DMS79 treated with DMSO at 0.1 percent for 48 hours (cell line): ENCODE measurements at regions not wholly inside any gene's neighbourhood (a gene's known extent, or its start where the extent isn't known, plus 50 kb on each side); places are given as distances from the start of the nearest gene placed in this dataset.

Experiments
- DNase-seq: peaks from one replicate; lab custom pipeline; 2025; lab: John Stamatoyannopoulos, UW

DNA sequence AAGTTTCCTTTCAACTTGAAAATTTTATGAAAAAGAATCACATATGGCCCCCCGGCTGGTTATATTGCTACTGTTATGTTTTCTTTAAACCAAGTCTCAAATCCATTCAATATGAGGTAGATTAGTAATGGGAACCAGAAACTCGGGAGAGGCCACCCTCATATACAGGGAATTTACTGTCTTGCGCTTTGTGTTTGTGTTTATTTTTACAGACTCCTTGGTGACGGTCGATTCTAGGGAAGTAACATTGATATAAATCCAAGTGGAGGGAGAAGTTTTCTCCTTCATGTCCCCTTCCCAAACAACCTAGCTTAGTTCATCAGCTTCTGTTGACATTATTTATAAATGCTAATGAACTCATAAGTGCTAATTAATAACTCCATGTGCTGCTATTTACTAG, 163.5 kb upstream of the LMO4 start:
- no peak for DNase-seq

DNA sequence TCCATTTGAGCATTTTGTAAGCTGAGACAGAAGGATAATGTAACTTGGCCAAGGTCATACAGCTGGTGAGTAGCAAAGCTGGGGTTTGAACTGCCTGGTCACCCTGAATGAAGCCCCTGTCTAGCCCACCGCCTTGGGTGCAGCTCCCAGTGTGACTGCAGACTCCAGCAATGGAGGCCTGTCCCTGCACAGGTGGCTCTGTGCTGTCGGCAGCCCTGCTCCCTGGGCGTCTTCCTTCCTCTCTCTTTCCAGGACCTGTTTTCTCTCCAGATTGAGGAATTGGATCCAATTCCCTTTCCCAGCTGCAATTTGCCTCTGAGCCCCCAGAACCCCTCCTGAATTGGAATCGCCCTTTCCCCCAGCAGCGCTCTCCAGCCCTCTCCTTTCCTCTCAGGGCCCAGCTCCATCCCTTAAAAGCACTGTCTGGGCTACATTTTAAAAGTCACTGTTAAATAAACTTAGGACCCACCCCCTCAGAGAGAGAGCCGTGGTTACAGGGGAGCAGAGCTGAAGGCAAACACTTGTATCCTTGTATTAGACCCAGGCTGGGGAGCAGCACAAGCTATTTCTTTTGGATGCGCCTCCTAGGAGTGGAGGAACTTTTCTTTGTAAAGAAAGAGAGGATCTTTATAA, 161.4 kb upstream of the LMO4 start:
- no peak for DNase-seq

DNA sequence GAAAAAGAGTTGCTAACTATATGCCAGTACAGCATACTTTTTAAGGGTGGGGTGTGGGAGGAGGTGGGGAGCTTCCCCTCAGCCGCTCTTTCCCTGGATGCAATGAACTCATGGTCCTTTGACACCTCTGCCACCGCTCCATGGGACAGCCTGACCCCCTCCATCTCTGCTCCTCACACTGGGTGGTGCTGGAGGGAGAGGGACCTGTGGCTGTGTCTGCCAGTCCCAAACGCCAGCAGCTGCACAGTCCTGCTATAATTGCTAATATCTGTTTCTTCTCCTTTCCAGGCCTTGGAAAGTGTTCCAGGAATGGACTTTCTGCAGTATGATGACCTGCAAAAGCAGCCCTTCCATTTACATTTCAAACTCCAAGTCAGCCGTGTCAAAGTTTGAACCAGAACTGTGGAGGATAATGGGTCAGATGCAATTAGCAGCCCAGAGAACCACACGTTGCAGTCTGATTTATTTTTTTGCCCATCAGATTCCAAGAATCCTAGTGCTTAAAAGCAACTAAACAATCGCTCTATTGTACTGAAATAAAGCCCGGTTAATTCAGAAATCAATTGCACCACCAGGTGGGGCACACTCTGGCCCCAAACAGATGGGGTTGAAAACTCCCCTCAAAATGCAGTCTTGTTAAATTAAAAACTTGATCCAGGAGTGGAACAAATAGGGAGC, 160.7 kb upstream of the LMO4 start:
- peak; percentile 14 for DNase-seq

DNA sequence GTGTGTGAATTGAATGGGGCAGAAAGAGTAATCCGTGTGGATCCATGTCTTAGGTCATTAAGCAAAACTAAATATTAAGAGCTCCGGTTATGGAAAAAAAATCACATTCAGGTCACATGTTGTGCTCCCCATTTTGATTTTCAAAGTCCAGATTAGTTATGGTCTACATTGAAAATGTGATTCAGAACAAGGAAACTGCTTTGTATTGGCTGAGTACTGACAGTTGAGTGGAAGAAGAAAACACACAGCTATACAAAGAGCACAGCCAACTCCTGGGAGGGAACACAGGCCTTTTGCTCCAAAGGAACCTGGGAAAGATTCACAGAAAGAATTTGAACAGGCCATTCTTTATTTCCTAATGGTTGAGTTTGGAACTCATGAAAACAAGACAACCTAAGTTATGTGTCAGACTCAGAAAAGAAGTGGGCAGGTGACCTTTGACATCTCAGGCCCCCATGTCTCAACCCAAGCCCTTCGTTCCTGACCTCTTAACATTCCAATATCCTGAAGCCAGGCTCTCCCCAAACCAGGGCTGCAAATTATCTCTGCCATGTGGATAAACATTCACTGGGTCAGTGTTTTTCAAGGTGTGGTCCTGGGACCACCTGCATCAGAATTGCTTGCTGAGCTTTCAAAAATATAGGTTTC, 159.3 kb upstream of the LMO4 start:
- no peak for DNase-seq

DNA sequence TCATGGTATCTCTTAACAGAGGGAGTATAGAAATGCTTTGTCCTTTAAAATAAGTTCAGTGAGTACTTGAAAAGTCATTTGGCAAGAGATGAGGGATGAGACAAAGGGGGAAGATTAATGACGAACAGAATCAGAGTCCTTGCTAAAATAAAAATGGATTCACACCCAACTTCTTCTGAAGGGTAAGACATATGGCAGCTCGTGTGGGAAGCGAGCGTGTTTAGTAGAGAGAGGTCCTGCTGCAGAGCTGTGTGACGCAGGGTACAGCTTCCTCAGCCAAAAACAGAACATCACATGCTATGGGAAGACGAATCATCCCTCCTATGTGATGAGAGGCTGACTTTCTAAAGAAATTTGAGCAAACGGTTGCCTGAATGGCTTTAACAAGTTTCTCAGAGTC, 158.5 kb upstream of the LMO4 start:
- no peak for DNase-seq

DNA sequence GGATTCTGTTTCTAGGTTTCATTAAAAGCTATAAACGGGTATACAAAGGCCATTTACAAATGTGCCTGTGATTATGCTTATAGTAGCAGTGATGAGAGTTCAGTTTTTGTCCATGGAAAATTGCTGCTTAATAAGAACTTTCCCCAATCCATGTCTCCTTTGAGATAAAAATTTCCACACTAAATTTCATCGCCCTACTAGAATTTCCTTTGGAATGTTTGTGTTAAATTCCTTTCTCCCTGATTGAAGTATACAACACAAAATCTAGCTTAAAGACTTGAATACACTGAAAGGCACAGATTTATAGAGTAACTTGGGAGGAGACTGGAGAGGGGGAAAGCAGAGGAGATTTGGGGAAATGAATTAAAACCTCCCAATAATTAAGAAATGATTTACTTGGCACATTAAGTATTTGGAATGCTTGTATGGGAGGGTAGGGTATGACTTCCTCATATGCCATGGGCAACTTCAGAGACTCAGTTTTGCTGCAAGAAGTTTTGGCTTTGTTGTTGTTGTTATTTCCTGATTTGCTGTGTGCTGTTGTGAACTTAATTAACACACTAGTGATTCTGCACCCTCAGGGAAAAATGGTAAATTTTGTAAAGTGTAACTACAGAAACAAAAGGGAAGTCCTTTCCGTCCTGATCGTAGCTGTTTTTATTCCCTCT, 157.6 kb upstream of the LMO4 start:
- no peak for DNase-seq

DNA sequence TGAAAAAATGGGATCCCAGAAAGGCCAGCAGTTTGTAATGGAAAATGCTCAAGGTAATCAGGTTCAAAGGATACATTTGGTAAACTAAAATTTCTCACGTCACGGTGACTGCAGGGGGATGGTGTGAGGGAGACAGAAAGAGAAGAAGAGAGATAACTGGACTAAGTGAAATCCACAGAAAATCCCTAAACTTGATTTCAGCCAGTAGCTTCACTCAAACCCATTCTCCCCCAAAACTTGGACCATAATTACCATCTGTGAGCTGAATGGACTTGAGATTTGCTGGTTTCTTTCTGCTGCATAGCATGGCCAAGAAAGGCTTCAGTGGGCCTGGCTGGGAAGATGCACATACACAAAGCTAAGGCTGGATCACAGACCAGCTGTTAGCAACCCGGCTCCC, 155.4 kb upstream of the LMO4 start:
- DNase-seq, result no peak

DNA sequence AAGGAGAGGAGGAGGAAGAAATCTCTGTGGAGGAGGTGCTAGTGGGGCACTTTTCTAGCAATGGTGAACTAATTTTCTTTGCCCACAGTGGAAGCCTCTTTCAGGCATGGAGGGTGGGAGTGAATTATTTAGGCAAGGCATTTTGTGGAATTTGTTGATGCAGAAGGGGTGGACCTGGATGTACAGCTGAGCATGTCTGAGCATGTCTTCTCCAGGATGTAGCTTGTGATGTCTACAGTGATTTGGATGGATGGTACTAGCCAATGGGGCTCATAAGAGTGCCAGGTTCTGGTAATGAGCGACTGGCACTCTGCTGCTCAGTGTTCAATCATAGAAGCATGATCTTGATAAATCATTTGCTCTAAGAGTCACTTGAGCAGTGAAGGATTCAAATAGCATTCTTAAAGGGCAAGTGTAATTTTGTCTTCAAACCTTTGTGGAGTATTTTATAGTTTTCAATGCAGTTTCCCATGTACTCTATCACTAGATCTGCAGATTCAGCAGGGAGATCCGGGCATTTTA, 153.9 kb upstream of the LMO4 start:
- DNase-seq, result peak; percentile 72

DNA sequence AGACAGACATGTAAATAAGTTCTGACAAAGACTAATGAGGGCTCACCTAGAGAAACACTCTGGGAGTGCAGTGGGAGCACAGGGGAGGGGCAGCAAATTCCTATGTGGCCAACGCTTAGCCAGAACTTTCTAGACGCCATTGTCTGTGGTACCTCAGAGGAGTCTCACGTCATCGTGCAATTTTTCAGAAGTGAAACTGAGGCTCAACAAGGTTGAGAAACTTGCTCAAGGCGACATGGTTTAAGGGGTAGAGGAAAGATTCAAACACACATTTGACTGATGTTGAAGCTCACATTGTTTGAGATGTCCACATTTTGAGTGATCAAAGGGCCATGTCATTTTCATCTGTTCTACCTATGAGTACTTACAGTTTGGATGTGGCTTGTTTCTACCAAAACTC, 152.6 kb upstream of the LMO4 start:
- no peak for DNase-seq

DNA sequence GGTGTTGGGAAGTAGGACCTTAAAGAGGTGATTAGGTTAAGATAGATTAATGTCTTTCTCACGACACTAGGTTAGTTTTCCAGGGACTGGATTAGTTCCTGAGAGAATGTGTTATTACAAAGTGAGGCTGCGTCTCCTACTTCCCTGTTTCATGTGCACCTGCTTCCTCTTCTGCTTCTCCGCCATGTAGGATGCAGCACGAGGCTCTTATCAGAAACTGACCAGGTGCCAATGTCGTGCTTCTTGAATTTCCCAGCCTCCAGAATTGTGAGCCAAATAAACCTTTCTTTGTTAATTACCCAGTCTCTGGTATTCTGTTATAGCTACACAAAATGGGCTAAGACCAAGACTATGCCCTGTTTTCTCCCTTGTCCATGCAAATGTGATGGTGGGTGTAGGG, 152.2 kb upstream of the LMO4 start:
- DNase-seq, result peak; percentile 36

DNA sequence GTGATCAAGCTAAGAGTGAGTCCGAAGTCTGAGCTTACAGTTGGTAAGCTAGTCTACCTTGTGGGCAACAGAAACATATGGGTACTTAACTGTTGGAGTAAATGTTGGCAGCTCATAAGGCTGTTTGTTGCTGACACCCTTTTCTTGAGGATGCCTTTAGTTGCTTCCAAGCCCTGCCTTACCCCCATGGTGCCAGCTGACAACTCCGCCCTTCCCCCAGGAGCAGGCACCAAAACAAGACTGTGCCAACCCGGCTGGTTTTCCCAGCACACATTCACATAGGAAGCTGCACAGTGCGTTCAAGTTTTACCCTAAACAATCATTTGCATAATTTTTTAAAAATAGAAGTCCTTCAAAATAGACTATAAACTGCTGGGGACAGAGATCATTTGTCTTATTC, 150.2 kb upstream of the LMO4 start:
- DNase-seq, result no peak

DNA sequence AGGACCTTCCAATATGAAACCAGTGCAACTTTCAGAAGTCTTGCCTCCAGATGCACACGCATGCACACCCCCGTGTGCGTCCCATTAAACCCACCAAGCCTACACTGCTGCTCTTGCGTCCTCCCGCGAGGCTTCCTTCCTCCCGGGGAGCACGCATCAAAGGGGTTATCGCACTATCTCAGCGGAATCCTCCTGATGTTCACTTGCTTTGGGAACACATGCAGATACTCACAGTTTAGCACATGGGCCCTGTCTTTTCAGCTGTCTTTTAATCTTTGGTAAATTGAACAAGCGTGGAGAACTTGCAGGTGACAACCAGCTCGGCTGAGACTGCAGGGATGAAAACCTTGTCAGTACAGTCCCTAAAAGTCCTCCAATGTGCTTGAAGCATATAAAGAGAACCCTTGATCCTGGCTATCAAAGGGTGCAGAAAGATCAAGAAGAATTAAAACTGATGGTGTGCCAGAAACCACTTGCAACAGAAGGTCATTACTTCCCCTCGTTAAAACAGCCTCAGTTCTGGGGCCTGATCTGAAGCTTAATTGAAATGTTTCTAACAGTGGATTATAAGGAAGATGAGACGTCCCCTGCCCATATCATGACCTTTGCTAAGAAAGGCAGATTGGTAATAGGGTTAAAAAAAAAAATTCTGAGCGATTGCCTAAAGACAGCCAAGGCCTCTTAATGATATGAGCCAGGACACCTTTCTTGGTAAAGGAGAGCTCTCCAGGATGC, 149.4 kb upstream of the LMO4 start:
- peak; percentile 73 for DNase-seq

DNA sequence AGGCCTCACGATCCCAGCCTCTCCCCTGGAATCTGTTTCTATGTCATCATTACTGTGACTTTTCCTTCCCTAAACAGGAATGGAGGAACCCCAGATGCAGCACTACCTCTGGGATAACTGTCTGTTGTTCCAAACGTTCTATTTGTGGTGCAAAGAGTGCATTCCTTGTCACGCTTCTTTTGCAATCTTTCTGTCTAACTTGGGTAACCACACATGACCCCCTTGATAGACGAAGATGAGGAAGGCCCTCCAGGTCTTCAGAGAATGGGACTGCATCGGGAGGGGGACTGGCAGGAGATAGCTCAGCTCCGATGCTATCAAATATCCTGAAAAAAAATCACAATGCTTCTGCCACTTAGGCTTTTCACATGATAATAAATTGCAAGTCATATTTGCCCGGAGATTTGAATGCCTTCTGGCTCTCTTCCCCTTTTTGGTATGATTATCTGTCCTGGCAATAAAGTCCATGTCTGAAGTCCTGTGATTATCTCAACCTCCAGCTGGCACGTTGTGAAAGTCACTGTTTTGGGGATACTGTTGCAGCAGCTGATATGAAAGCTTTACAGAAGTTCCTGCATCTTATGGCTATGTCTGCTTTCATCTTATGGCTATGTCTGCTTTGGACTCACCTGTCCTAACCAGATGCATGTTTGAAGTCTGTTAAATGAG, 148.7 kb upstream of the LMO4 start:
- peak; percentile 28 for DNase-seq

DNA sequence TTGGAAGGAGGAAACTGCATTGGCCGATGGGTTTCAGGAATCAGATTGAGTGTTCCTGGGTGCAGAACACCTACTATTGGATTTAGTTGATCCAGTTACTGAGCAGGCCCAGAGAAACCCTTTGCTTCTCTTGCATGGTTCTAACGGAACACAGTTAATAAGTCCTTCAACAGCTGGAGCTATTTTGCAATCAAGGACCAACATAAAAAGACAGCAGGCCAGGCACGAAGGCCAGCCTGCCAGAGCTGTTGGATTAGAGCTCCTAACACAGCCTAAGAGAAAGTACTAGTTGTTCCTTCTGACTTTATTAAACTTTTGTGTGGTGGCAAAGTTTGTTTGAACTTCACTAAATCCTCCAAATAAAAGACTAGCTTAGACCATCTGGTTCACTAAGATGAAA, 148.0 kb upstream of the LMO4 start:
- DNase-seq, result no peak

DNA sequence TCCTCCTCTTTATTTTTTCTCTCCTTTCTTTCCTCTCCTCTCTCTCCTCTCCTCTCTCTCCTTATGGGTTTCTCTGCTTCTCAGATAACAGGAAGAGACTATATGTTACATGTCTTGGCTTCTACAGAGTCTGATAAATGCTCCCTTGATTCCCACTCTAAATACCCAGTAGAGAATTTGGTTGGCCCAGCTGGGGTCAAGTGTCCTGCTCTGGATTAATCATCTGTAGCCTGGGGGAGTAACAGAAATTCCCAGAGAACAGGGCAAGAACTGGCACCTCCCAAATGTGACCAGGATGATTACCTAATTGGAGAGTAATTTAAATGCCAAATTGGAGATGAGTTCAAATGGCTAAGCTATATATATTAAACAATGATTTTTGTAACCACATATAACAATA, 146.1 kb upstream of the LMO4 start:
- DNase-seq, result no peak

DNA sequence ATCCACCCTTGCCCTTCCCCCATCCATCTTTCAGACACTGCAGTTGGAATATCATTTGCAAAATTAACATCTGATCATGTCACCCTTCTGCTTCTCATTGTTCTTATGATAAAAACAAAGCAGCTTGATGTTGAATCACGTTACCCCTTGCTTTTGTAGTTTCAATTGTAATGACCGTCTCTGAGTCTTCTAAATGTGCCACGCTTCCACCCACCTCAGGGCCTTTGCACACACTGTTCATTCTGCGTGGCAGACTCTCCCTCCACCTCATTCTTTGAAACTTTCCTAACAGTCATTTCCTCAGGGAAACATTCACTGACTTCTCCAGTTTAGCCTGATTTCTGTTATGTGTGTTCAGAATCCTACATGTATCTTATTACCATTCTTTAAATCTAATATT, 143.6 kb upstream of the LMO4 start:
- no peak for DNase-seq

DNA sequence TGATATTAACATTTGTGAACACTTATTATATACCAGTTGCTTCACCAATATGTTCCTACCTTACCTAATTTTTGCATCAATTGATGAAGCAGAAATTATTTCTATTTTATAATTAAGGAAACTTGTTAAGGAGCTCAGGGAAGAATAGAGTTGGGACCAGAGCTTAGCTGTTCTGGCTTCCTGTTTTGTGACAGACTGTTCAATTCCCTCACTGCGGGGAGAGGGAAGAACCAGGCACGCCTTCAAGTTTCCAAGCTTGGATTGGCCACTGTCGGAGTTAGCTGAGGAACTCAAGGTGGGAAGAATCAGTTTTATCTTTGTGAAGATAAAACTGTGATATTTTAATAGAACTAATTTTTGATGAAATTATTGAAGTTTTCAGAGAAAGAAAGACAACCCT, 142.3 kb upstream of the LMO4 start:
- no peak for DNase-seq

DNA sequence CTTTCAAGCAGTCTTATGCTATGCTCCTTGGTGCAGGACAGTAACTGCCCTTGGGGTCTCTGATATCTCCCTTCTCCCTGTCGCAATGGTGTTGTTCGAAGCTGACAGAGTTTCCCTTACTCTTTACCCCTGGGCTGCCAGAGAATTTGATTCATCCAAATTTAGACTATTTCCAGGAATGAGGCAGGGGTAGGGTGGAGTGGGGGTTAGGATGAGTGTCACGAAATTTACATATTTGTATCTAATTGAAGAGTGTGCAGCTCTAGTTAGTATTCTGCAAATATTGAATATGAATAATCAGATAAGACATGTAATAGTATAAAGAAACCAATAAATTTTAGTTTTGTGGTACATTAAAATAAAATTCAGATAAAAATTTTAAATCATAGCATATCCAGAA, 140.0 kb upstream of the LMO4 start:
- no peak for DNase-seq

DNA sequence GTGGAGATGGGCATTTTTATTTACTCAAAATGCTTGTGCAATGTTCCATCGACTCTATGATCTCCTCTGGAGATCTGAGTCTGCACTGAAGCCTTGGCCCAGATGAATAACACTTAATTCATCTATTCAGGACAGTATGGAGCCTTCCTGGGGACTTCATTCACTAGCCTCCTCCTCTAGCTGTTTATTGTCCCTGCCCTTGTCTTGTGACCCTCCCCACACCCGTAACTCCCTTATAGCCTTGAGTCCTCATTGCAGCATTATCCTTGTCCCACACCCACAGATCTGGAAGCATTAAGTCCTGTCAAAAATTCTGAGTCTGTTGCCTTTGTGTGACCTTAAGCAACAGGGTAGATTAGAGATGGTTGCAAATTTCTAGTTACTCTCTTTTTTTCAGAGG, 138.3 kb upstream of the LMO4 start:
- DNase-seq, result no peak

DNA sequence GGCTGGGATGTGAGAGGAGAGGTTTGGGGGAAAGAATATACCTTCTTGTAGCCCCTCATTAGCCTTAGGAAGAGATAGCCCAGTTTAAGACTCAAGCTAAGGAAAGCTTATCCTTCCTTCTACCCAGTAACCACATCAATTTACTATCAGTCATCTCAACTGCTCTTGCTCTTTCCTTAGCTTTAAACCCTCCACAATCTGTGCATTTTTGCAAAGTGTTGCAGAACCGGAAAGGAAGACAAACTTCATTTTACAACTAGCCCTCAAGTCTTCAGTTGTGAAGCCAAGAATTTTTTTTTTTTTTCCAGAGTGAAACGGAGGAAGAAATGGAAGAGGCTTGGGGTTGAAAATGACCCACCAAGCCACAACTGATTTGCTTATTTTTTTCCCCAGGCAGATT, 137.0 kb upstream of the LMO4 start:
- DNase-seq, result no peak

DNA sequence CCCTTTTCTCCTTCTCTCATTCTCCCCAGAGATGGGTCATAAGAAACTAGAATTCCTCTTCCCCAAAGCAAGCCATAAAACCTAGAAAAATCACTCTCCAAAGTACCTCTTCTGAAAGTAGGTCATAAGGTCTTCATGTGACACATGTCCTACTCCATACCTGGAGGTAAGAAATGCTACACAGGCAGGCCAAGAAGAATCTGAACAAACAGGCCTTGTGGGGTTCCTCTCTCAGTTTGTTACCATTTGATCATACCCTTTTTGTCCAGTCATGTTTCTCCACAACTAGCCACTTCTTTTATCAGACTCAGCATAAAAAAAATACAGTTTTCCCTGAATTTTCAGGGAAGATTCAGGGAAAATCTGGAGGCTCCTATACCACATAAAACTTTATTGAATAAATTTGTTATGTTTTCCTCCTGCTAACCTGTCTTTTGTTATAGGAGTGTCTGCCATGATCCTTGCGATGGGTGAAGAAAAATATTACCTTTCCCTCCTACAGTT, 134.4 kb upstream of the LMO4 start:
- no peak for DNase-seq
